ENCODE measurements at regions not wholly inside any gene's neighbourhood (a gene's known extent, or its start where the extent isn't known, plus 50 kb on each side); places are given as distances from the start of the nearest gene placed in this dataset.

DNA sequence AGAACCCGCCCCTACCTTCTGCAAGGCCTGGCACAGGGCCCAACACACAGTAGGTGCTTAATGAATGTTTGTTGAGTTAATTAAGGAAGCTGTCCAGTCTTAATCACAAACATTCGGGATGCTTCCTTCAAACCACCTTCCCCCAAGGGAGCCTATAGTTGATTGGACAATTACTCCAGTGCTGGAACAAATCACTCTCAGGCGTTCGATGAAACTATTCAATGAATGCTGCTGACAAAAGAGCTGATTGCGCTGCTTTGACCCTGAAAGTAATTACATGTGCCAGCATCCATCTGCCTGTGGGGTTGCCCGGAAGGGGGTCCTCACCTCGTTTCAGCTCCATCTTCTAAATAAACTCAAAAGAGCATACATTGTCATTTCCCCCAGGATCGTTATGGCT, 112.0 kb upstream of the SRSF6 start:
- H4K20me1 ChIP-seq (replicated peaks; ENCODE audit: control insufficient read depth, insufficient read depth, low read length): no peaks in the 10 kb centered on the region
- H3K27ac ChIP-seq (ENCODE audit: extremely low read depth, low read depth, low read length): no peak overlapping the region
- FAIRE-seq (no peak), ATAC-seq (no peak), DNase-seq (ENCODE audit: extremely low read depth in 1 of 4, low spot score in 3 of 4) (no peak)
- 0% methylated on average over 8 of the region's 8 CpGs for WGBS (ENCODE audit: insufficient coverage, low coverage, missing lambda C conversion rate)
- no peak overlapping the region for H3K4me2 ChIP-seq (ENCODE audit: insufficient read depth, low read length)
- no peaks in the 10 kb centered on the region for H3K36me3 ChIP-seq (ENCODE audit: control insufficient read depth, insufficient read depth, low read length)
- H3K9me3 ChIP-seq (replicated peaks; ENCODE audit: control insufficient read depth, insufficient read depth, low read depth, low read length): no peaks in the 10 kb centered on the region
- TF ChIP-seq, protein P1, sequence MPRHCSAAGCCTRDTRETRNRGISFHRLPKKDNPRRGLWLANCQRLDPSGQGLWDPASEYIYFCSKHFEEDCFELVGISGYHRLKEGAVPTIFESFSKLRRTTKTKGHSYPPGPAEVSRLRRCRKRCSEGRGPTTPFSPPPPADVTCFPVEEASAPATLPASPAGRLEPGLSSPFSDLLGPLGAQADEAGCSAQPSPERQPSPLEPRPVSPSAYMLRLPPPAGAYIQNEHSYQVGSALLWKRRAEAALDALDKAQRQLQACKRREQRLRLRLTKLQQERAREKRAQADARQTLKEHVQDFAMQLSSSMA (CRISPR knock-in tag; IDR thresholded peaks at IDR 0.05): no peak
- no peaks in the 10 kb centered on the region for H3K4me1 ChIP-seq (replicated peaks in 1 of 2; ENCODE audit: control insufficient read depth in 2 of 2, insufficient read depth in 2 of 2, low read length in 2 of 2)
- H3K9ac ChIP-seq (ENCODE audit: insufficient read depth in 1 of 2, low read depth in 2 of 2, low read length in 2 of 2): no peak overlapping the region
- H3K4me3 ChIP-seq: no peak overlapping the region
- intact Hi-C loops (cut with micrococcal nuclease) (no loop called here), in situ Hi-C loops (cut with MboI) (no loop called here)
- H2AFZ ChIP-seq (ENCODE audit: low read depth, low read length): no peak overlapping the region
- H3K9me1 ChIP-seq (ENCODE audit: control insufficient read depth, insufficient read depth, low read length): no peaks in the 10 kb centered on the region
- peaks cover 0 to 20% of the 10 kb centered on the region in 2 experiments; a peak in 3 of 5 replicates for H3K27me3 ChIP-seq (ENCODE audit: control insufficient read depth in 2 of 2, insufficient read depth in 2 of 2, low read length in 2 of 2)
- H3K79me2 ChIP-seq (ENCODE audit: control insufficient read depth, insufficient read depth, low read length): no peaks in the 10 kb centered on the region
- BruUV-seq (replicated peaks): no TSS peak
- ChIA-PET POLR2A (no interaction called here), CTCF (ENCODE audit: low intra/inter-chr PET ratio) (interaction anchor here (0.7 kb wide), 1 partner anchor 755 kb away, joined by 4 read pairs; no protein-coding TSS in a partner anchor)

GRCh38 chr20:43341511-43341910, 116.2 kb upstream of the SRSF6 start:
- Histone ChIP-seq H3K9me3 (replicated peaks; ENCODE audit: control insufficient read depth, insufficient read depth, low read depth, low read length) (no peaks in the 10 kb centered on the region), H3K4me1 (replicated peaks in 1 of 2; ENCODE audit: control insufficient read depth in 2 of 2, insufficient read depth in 2 of 2, low read length in 2 of 2) (no peaks in the 10 kb centered on the region), H3K9ac (ENCODE audit: insufficient read depth in 1 of 2, low read depth in 2 of 2, low read length in 2 of 2) (no peak overlapping the region), H2AFZ (ENCODE audit: low read depth, low read length) (no peak overlapping the region), H3K27me3 (ENCODE audit: control insufficient read depth in 2 of 2, insufficient read depth in 2 of 2, low read length in 2 of 2) (peaks cover 2 to 19% of the 10 kb centered on the region in 2 experiments; a peak in 3 of 5 replicates), H3K4me2 (ENCODE audit: insufficient read depth, low read length) (no peak overlapping the region), H3K27ac (ENCODE audit: extremely low read depth, low read depth, low read length) (no peak overlapping the region), H3K79me2 (ENCODE audit: control insufficient read depth, insufficient read depth, low read length) (no peaks in the 10 kb centered on the region), H4K20me1 (replicated peaks; ENCODE audit: control insufficient read depth, insufficient read depth, low read length) (no peaks in the 10 kb centered on the region), H3K4me3 (no peak overlapping the region), H3K36me3 (ENCODE audit: control insufficient read depth, insufficient read depth, low read length) (no peaks in the 10 kb centered on the region), H3K9me1 (ENCODE audit: control insufficient read depth, insufficient read depth, low read length) (no peaks in the 10 kb centered on the region)
- WGBS (ENCODE audit: insufficient coverage, low coverage, missing lambda C conversion rate): 0% methylated on average over 5 of the region's 5 CpGs
- POLR2A ChIA-PET: no interaction called here
- CTCF ChIA-PET (ENCODE audit: low intra/inter-chr PET ratio): no interaction called here
- intact Hi-C loops (cut with micrococcal nuclease) (no loop called here), in situ Hi-C loops (cut with MboI) (no loop called here)
- ATAC-seq (no peak), FAIRE-seq (no peak), DNase-seq (ENCODE audit: extremely low read depth in 1 of 4, low spot score in 3 of 4) (no peak)
- no peak for TF ChIP-seq ZNF282 (CRISPR knock-in tag; IDR thresholded peaks at IDR 0.05)
- no peak for TF ChIP-seq NFRKB (IDR thresholded peaks at IDR 0.05; ENCODE audit: low read depth)
- no peak for TF ChIP-seq CEBPZ (IDR thresholded peaks at IDR 0.05; ENCODE audit: borderline replicate concordance, low read depth, low read length)
- TF ChIP-seq TFE3 (CRISPR knock-in tag; IDR thresholded peaks at IDR 0.05): no peak
- no peak for TF ChIP-seq ZZZ3 (IDR thresholded peaks at IDR 0.05)
- no peak for TF ChIP-seq XRCC3 (IDR thresholded peaks at IDR 0.05)
- no peak for TF ChIP-seq ZNF830 (CRISPR knock-in tag; IDR thresholded peaks at IDR 0.05)
- no TSS peak for BruUV-seq (replicated peaks)
